ENCODE measurements at regions not wholly inside any gene's neighbourhood (a gene's known extent, or its start where the extent isn't known, plus 50 kb on each side); places are given as distances from the start of the nearest gene placed in this dataset.
"Not testable (repeated sequence)": the region's sequence is repeated elsewhere in the genome, so short reads cannot be mapped to it uniquely, and the experiment has no call there.

- no peaks in the 10 kb centered on the region for H3K36me3 ChIP-seq
- H3K27me3 ChIP-seq, result no peaks in the 10 kb centered on the region
- H3K9me3 ChIP-seq, result no peaks in the 10 kb centered on the region
- H3K27ac ChIP-seq (replicated peaks in 1 of 4), result no peak overlapping the region
- H3K4me1 ChIP-seq, result peaks cover 9 to 28% (median 13%) of the 10 kb centered on the region in 4 donors
- WGBS, result 82% methylated on average over 2 of the region's 2 CpGs
- TF ChIP-seq POLR2AphosphoS5 (IDR thresholded peaks at IDR 0.05) (no peak), CTCF (IDR thresholded peaks at IDR 0.05) (no peak), EP300 (IDR thresholded peaks at IDR 0.05) (no peak), POLR2A (IDR thresholded peaks at IDR 0.05; ENCODE audit: low read depth) (no peak)
- DNase-seq (ENCODE audit: extremely low spot score), result no peak
- H3K4me3 ChIP-seq, result no peak overlapping the region
- intact Hi-C loops (cut with DNase I), result no loop called here
These were observed 500.5 kb upstream of the SYT4 start for GRCh38 chr18:43777636-43778304.

GRCh38 chr18:43780782-43781340, 503.6 kb upstream of the SYT4 start:
- WGBS, result 84% methylated on average over 2 of the region's 2 CpGs
- TF ChIP-seq POLR2A (IDR thresholded peaks at IDR 0.05; ENCODE audit: low read depth), result no peak
- no peak overlapping the region for H3K27ac ChIP-seq (replicated peaks in 1 of 4)
- H3K36me3 ChIP-seq, result no peaks in the 10 kb centered on the region
- H3K4me1 ChIP-seq, result peaks cover 0 to 17% (median 4%) of the 10 kb centered on the region in 4 donors
- no peaks in the 10 kb centered on the region for H3K27me3 ChIP-seq
- intact Hi-C loops (cut with DNase I), result no loop called here
- no peak overlapping the region for H3K4me3 ChIP-seq
- no peak for DNase-seq (ENCODE audit: extremely low spot score)
- H3K9me3 ChIP-seq, result no peaks in the 10 kb centered on the region

- no peak for TF ChIP-seq CTCF (IDR thresholded peaks at IDR 0.05)
- no peak for TF ChIP-seq EP300 (IDR thresholded peaks at IDR 0.05)
- TF ChIP-seq POLR2A (IDR thresholded peaks at IDR 0.05; ENCODE audit: low read depth), result no peak
- TF ChIP-seq POLR2AphosphoS5 (IDR thresholded peaks at IDR 0.05), result no peak
- intact Hi-C loops (cut with DNase I), result no loop called here
- WGBS, result 92% methylated on average over 1 of the region's 1 CpG
These were observed 507.9 kb upstream of the SYT4 start for GRCh38 chr18:43785158-43785557.

GRCh38 chr18:43786893-43787292, 509.6 kb upstream of the SYT4 start:
- no peak overlapping the region for H3K27ac ChIP-seq (replicated peaks in 1 of 4)
- no peaks in the 10 kb centered on the region for H3K27me3 ChIP-seq
- no peak overlapping the region for H3K4me3 ChIP-seq
- DNase-seq (ENCODE audit: extremely low spot score), result no peak
- no peaks in the 10 kb centered on the region for H3K36me3 ChIP-seq
- TF ChIP-seq POLR2AphosphoS5 (IDR thresholded peaks at IDR 0.05), result no peak
- no peak for TF ChIP-seq CTCF (IDR thresholded peaks at IDR 0.05)
- no peak for TF ChIP-seq POLR2A (IDR thresholded peaks at IDR 0.05; ENCODE audit: low read depth)
- TF ChIP-seq EP300 (IDR thresholded peaks at IDR 0.05), result no peak
- no peaks in the 10 kb centered on the region for H3K9me3 ChIP-seq
- intact Hi-C loops (cut with DNase I), result no loop called here
- 90% methylated on average over 4 of the region's 4 CpGs for WGBS
- H3K4me1 ChIP-seq, result no peaks in the 10 kb centered on the region

More at GRCh38 chr18:43785158-43785557, 507.9 kb upstream of the SYT4 start:
- Histone ChIP-seq H3K36me3 (no peaks in the 10 kb centered on the region), H3K4me3 (no peak overlapping the region), H3K27ac (replicated peaks in 1 of 4) (no peak overlapping the region), H3K27me3 (no peaks in the 10 kb centered on the region), H3K9me3 (no peaks in the 10 kb centered on the region), H3K4me1 (no peaks in the 10 kb centered on the region)
- DNase-seq (ENCODE audit: extremely low spot score), result no peak

GRCh38 chr18:43787721-43788120, 510.4 kb upstream of the SYT4 start:
- H3K27ac ChIP-seq (replicated peaks in 1 of 4); H3K9me3 ChIP-seq; intact Hi-C loops (cut with DNase I); H3K27me3 ChIP-seq; H3K4me3 ChIP-seq; H3K4me1 ChIP-seq; DNase-seq (ENCODE audit: extremely low spot score); H3K36me3 ChIP-seq: not testable (repeated sequence)
